Upper lobe of left lung (tissue), 6 donors: ENCODE measurements at regions not wholly inside any gene's neighbourhood (a gene's known extent, or its start where the extent isn't known, plus 50 kb on each side); places are given as distances from the start of the nearest gene placed in this dataset.
"Not testable (repeated sequence)": the region's sequence is repeated elsewhere in the genome, so short reads cannot be mapped to it uniquely, and the experiment has no call there.

Experiments used
- ATAC-seq, 2 donors: fragments of 200-7000 bp; cut with Tn5 transposase; one replicate each; pipeline ENCODE4 v1.9.1; 2022; ENCODE audit warnings: mild to moderate bottlenecking in 2 of 2, moderate library complexity in 2 of 2; ENCODE audit not compliant: low FRiP score in 2 of 2
- DNase-seq, 2 donors: peaks; one replicate each; pipeline ENCODE4 v3.0.0-alpha.2; 2019 to 2020
- H3K27ac ChIP-seq, 4 donors: fragments of 200-600 bp; sonication (generic); one replicate each; pipeline ENCODE4 v1.5.1; 2016 to 2019
- H3K27me3 ChIP-seq, 4 donors: fragments of 200-600 bp; sonication (generic); one replicate each; pipeline ENCODE4 v1.5.1; 2017 to 2019
- H3K36me3 ChIP-seq, 4 donors: fragments of 200-600 bp; sonication (generic); one replicate each; pipeline ENCODE4 v1.5.1; 2016 to 2019
- H3K4me1 ChIP-seq, 4 donors: fragments of 200-600 bp; sonication (generic); one replicate each; pipeline ENCODE4 v1.5.1; 2018 to 2019
- H3K4me3 ChIP-seq, 4 donors: fragments of 200-600 bp; sonication (generic); one replicate each; pipeline ENCODE4 v1.5.1; 2017 to 2019; ENCODE audit warnings: mild to moderate bottlenecking in 2 of 4, moderate library complexity in 1 of 4
- H3K9me3 ChIP-seq, 4 donors: fragments of 200-600 bp; sonication (generic); one replicate each; pipeline ENCODE4 v1.5.1; 2018 to 2019
- CTCF ChIP-seq, 6 experiments: fragments of 450-650 bp in 4 of 6; fragments of 200-600 bp in 2 of 6; sonication (generic) in 2 of 6; IDR thresholded peaks; one replicate each; pipeline ENCODE4 v1.5.1; 2016 to 2019; ENCODE audit warnings: antibody characterized with exemption in 6 of 6
- EP300 ChIP-seq, 4 donors: sonication (generic); formaldehyde crosslinking; IDR thresholded peaks; one replicate each; pipeline ENCODE4 v1.5.1; 2017; ENCODE audit warnings: antibody characterized with exemption in 4 of 4, control low read depth in 2 of 4
- POLR2A ChIP-seq, 4 donors: fragments of 450-650 bp; IDR thresholded peaks; one replicate each; pipeline ENCODE4 v1.5.1; 2016 to 2017; ENCODE audit warnings: antibody characterized with exemption in 4 of 4, mild to moderate bottlenecking in 2 of 4
- POLR2AphosphoS5 ChIP-seq, 2 donors: sonication (generic); formaldehyde crosslinking; IDR thresholded peaks; one replicate each; pipeline ENCODE4 v1.5.1; 2017; ENCODE audit warnings: antibody characterized with exemption in 2 of 2
- WGBS, 2 donors: methylation state at CpG; one replicate each; pipeline ENCODE4 v1.1.5; 2017 to 2018; 5-methylcytosine and 5-hydroxymethylcytosine counted together
- donor health status: DM: no; HTN: no; CAD: no; lungs with moderate emphysema.
- donor health status: DM: no; HTN: yes; CAD: no; lungs with severe emphysema.

GRCh38 chr5:131019111-131019510 lies 145.9 kb downstream of the HINT1 start:
- DNase-seq (no peak), ATAC-seq (no peak)
- 38 to 50% methylated on average over 1 of the region's 1 CpG for WGBS, 2 donors
- peaks cover 0 to 4% (median 0%) of the 10 kb centered on the region in 4 donors for H3K9me3 ChIP-seq
- no peaks in the 10 kb centered on the region for H3K27me3 ChIP-seq
- H3K36me3 ChIP-seq: no peaks in the 10 kb centered on the region
- TF ChIP-seq POLR2AphosphoS5 (IDR thresholded peaks at IDR 0.05) (no peak), CTCF (IDR thresholded peaks at IDR 0.05) (no peak), POLR2A (IDR thresholded peaks at IDR 0.05) (no peak), EP300 (IDR thresholded peaks at IDR 0.05) (no peak)
- no peak overlapping the region for H3K27ac ChIP-seq
- no peaks in the 10 kb centered on the region for H3K4me1 ChIP-seq
- no peak overlapping the region for H3K4me3 ChIP-seq

GRCh38 chr5:131008329-131008728 lies 156.7 kb downstream of the HINT1 start:
- Histone ChIP-seq H3K27ac (no peak overlapping the region), H3K4me3 (no peak overlapping the region), H3K27me3 (no peaks in the 10 kb centered on the region), H3K36me3 (no peaks in the 10 kb centered on the region), H3K4me1 (no peaks in the 10 kb centered on the region), H3K9me3 (no peaks in the 10 kb centered on the region)
- no peak for TF ChIP-seq POLR2AphosphoS5 (IDR thresholded peaks at IDR 0.05)
- TF ChIP-seq POLR2A (IDR thresholded peaks at IDR 0.05): no peak
- no peak for TF ChIP-seq EP300 (IDR thresholded peaks at IDR 0.05)
- no peak for TF ChIP-seq CTCF (IDR thresholded peaks at IDR 0.05)
- no peak for ATAC-seq
- 90 to 92% methylated on average over 19 to 24 of the region's 24 CpGs for WGBS, 2 donors
- peak in 1 of 2 donors; percentile 73 for DNase-seq

GRCh38 chr5:131005963-131006684 lies 158.9 kb downstream of the HINT1 start:
- Histone ChIP-seq H3K27ac (no peak overlapping the region), H3K36me3 (no peaks in the 10 kb centered on the region), H3K9me3 (no peaks in the 10 kb centered on the region), H3K27me3 (no peaks in the 10 kb centered on the region), H3K4me3 (no peak overlapping the region), H3K4me1 (no peaks in the 10 kb centered on the region)
- DNase-seq (no peak), ATAC-seq (no peak)
- TF ChIP-seq POLR2A (IDR thresholded peaks at IDR 0.05): no peak
- no peak for TF ChIP-seq EP300 (IDR thresholded peaks at IDR 0.05)
- no peak for TF ChIP-seq CTCF (IDR thresholded peaks at IDR 0.05)
- TF ChIP-seq POLR2AphosphoS5 (IDR thresholded peaks at IDR 0.05): no peak
- 48 to 58% methylated on average over 3 of the region's 3 CpGs for WGBS, 2 donors

- 40 to 64% methylated on average over 1 of the region's 1 CpG for WGBS, 2 donors
- TF ChIP-seq POLR2A (IDR thresholded peaks at IDR 0.05): no peak
- no peak for TF ChIP-seq CTCF (IDR thresholded peaks at IDR 0.05)
- TF ChIP-seq EP300 (IDR thresholded peaks at IDR 0.05): no peak
- no peak for TF ChIP-seq POLR2AphosphoS5 (IDR thresholded peaks at IDR 0.05)
These were observed 163.5 kb downstream of the HINT1 start for GRCh38 chr5:131001507-131001906.

GRCh38 chr5:131000289-131000688 lies 164.8 kb downstream of the HINT1 start:
- TF ChIP-seq POLR2AphosphoS5 (IDR thresholded peaks at IDR 0.05): no peak
- no peak for TF ChIP-seq EP300 (IDR thresholded peaks at IDR 0.05)
- no peak for TF ChIP-seq POLR2A (IDR thresholded peaks at IDR 0.05)
- TF ChIP-seq CTCF (IDR thresholded peaks at IDR 0.05): no peak
- ATAC-seq (no peak), DNase-seq (no peak)
- Histone ChIP-seq H3K36me3 (no peaks in the 10 kb centered on the region), H3K9me3 (no peaks in the 10 kb centered on the region), H3K27me3 (no peaks in the 10 kb centered on the region), H3K27ac (no peak overlapping the region), H3K4me1 (no peaks in the 10 kb centered on the region), H3K4me3 (no peak overlapping the region)

More at GRCh38 chr5:131001507-131001906, 163.5 kb downstream of the HINT1 start:
- Histone ChIP-seq H3K27ac (no peak overlapping the region), H3K4me3 (no peak overlapping the region), H3K4me1 (no peaks in the 10 kb centered on the region), H3K9me3 (no peaks in the 10 kb centered on the region), H3K27me3 (no peaks in the 10 kb centered on the region), H3K36me3 (no peaks in the 10 kb centered on the region)
- ATAC-seq (no peak), DNase-seq (no peak)

- H3K9me3 ChIP-seq, ATAC-seq: not testable (repeated sequence)
These were observed 168.3 kb downstream of the HINT1 start for GRCh38 chr5:130996720-130997119.

More at GRCh38 chr5:130996720-130997119, 168.3 kb downstream of the HINT1 start:
- H3K27me3 ChIP-seq, DNase-seq, H3K27ac ChIP-seq, H3K36me3 ChIP-seq, H3K4me3 ChIP-seq, H3K4me1 ChIP-seq: not testable (repeated sequence)
